ENCODE measurements at regions not wholly inside any gene's neighbourhood (a gene's known extent, or its start where the extent isn't known, plus 50 kb on each side); places are given as distances from the start of the nearest gene placed in this dataset.

GRCh38 chr3:152127058-152127457 is 141.7 kb upstream of the MBNL1 start:
- Histone ChIP-seq H3K27me3 (ENCODE audit: insufficient read depth) (no peaks in the 10 kb centered on the region), H3K36me3 (replicated peaks in 1 of 2; ENCODE audit: control insufficient read depth in 1 of 2, insufficient read depth in 2 of 2, low read length in 1 of 2) (no peaks in the 10 kb centered on the region), H2AFZ (ENCODE audit: low read depth) (peak overlapping the region; percentile 57; the same call in 1 of the 2 replicates), H3K4me2 (no peak overlapping the region), H3K27ac (ENCODE audit: low read depth in 2 of 2, low read length in 1 of 2) (peak overlapping the region in 1 of 2 experiments; percentile 64; a peak in 2 of 4 replicates), H3K9ac (no peak overlapping the region), H3K4me3 (ENCODE audit: low read depth in 2 of 2, low read length in 1 of 2) (no peak overlapping the region), H3K9me2 (no peaks in the 10 kb centered on the region), H4K20me1 (ENCODE audit: insufficient read depth) (no peaks in the 10 kb centered on the region), H3K9me3 (no peaks in the 10 kb centered on the region), H3F3A (replicated peaks; ENCODE audit: insufficient read depth) (peaks cover 16% of the 10 kb centered on the region), H3K4me1 (ENCODE audit: control insufficient read depth in 1 of 2, insufficient read depth in 2 of 2, low read depth in 1 of 2, low read length in 1 of 2) (peaks cover 0 to 5% of the 10 kb centered on the region in 2 experiments; a peak in 1 of 4 replicates), H3K79me2 (ENCODE audit: insufficient read depth) (no peaks in the 10 kb centered on the region)
- TF ChIP-seq PBX3 (IDR thresholded peaks at IDR 0.05) (no peak), POLR2AphosphoS5 (IDR thresholded peaks at IDR 0.05; ENCODE audit: low read depth, low read length) (no peak), USF2 (IDR thresholded peaks at IDR 0.05; ENCODE audit: borderline replicate concordance, low read depth, low read length) (no peak), NFIC (IDR thresholded peaks at IDR 0.05; ENCODE audit: borderline replicate concordance) (no peak), USF1 (IDR thresholded peaks at IDR 0.05; ENCODE audit: borderline replicate concordance, low read depth) (no peak), FOXM1 (IDR thresholded peaks at IDR 0.05; ENCODE audit: low read depth) (no peak), NRF1 (IDR thresholded peaks at IDR 0.05; ENCODE audit: low read depth, low read length) (no peak), EZH2phosphoT487 (IDR thresholded peaks at IDR 0.05; ENCODE audit: borderline replicate concordance, low read depth) (no peak), SMC3 (IDR thresholded peaks at IDR 0.05; ENCODE audit: low read depth, low read length) (no peak), RAD21 (IDR thresholded peaks at IDR 0.05; ENCODE audit: low read length) (no peak), MXI1 (IDR thresholded peaks at IDR 0.05; ENCODE audit: low read depth, low read length) (no peak), FOSL2 (IDR thresholded peaks at IDR 0.05; ENCODE audit: borderline replicate concordance, low read depth) (no peak), RCOR1 (IDR thresholded peaks at IDR 0.05; ENCODE audit: low read length) (no peak), RXRA (IDR thresholded peaks at IDR 0.05; ENCODE audit: borderline replicate concordance, low read depth) (no peak), TEAD4 (IDR thresholded peaks at IDR 0.05; ENCODE audit: borderline replicate concordance, insufficient read depth) (no peak), GATA2 (CRISPR knock-in tag; IDR thresholded peaks at IDR 0.05) (no peak), CHD2 (IDR thresholded peaks at IDR 0.05; ENCODE audit: low read length, partially characterized antibody) (no peak), ZBTB33 (IDR thresholded peaks at IDR 0.05; ENCODE audit: borderline replicate concordance, low read depth) (no peak), MAX (IDR thresholded peaks at IDR 0.05; ENCODE audit: low read depth) (no peak), JUND (IDR thresholded peaks at IDR 0.05) (no peak)
- POLR2A ChIA-PET: no interaction called here
- CTCF ChIA-PET: interaction anchor here (0.5 kb wide), 1 partner anchor 225 kb away, joined by 3 read pairs; no protein-coding TSS in a partner anchor
- WGBS (ENCODE audit: low lambda C conversion rate): 87% methylated on average over 4 of the region's 4 CpGs
- no peak for DNase-seq
